Psoas muscle (tissue), 7 donors: ENCODE measurements at regions not wholly inside any gene's neighbourhood (a gene's known extent, or its start where the extent isn't known, plus 50 kb on each side); places are given as distances from the start of the nearest gene placed in this dataset.

Experiments used
- ATAC-seq, 4 donors: fragments of 200-7000 bp; cut with Tn5 transposase; one replicate each; pipeline ENCODE4 v1.9.1; 2020; ENCODE audit warnings: moderate library complexity in 3 of 4, mild to moderate bottlenecking in 2 of 4
- DNase-seq, 2 donors: peaks; one replicate each; pipeline ENCODE4 v3.0.0-alpha.2; 2020
- H3K27ac ChIP-seq: fragments of 200-600 bp; one replicate; pipeline ENCODE4 v1.8.0; 2022
- H3K27me3 ChIP-seq, 3 donors: fragments of 200-600 bp in 1 of 3; one replicate each; pipeline versions ENCODE4 v1.6.1 to v1.8.0; 2013 to 2022; ENCODE audit warnings: low read length in 2 of 3, mild to moderate bottlenecking in 2 of 3, moderate library complexity in 1 of 3; ENCODE audit not compliant: insufficient read depth in 3 of 3
- H3K36me3 ChIP-seq, 2 donors: fragments of 200-600 bp in 1 of 2; one replicate each; pipeline versions ENCODE4 v1.6.1 to v1.8.0; 2013 to 2022; ENCODE audit warnings: low read depth in 1 of 2, mild to moderate bottlenecking in 1 of 2, moderate library complexity in 1 of 2; ENCODE audit not compliant: insufficient read depth in 1 of 2
- H3K4me1 ChIP-seq: fragments of 200-600 bp; one replicate; pipeline ENCODE4 v1.8.0; 2022
- H3K4me3 ChIP-seq: fragments of 200-600 bp; one replicate; pipeline ENCODE4 v1.8.0; 2022; ENCODE audit warnings: mild to moderate bottlenecking
- H3K9me3 ChIP-seq: fragments of 200-600 bp; one replicate; pipeline ENCODE4 v1.8.0; 2022
- CTCF ChIP-seq: fragments of 200-600 bp; IDR thresholded peaks from one replicate; pipeline ENCODE4 v1.8.0; 2022; ENCODE audit warnings: antibody characterized with exemption
- WGBS, 3 donors: extraction: QIAGEN DNeasy Blood & Tissue Kit; methylation state at CpG; one replicate each; pipeline versions ENCODE4 v1.1.6 to v1.1.7; 2013; 5-methylcytosine and 5-hydroxymethylcytosine counted together
- intact Hi-C, 2 donors: fragments of 100-400 bp; cut with DNase I; formaldehyde crosslinking; loops; one replicate each; pipeline versions ENCODE4 v1.11.0 to v1.14.2; 2022
- donor health status: healthy with polysubstance abuse.
- donor health status: DM: no; HTN: no; CAD: no; lungs with moderate emphysema.
- donor health status: Bipolar disorder and iron deficiency.
- donor health status: healthy.
- donor health status: DM: yes; HTN: yes; CAD: no.
- donor health status: DM: no; HTN: no; CAD: no.
- donor health status: DM: yes; HTN: yes; CAD: no.

- ATAC-seq, result no peak
- H3K4me1 ChIP-seq, result no peaks in the 10 kb centered on the region
- H3K36me3 ChIP-seq, result no peaks in the 10 kb centered on the region
- H3K27ac ChIP-seq, result no peak overlapping the region
- H3K9me3 ChIP-seq, result no peaks in the 10 kb centered on the region
- intact Hi-C loops, result no loop called here
- H3K4me3 ChIP-seq, result no peak overlapping the region
- no peak for TF ChIP-seq CTCF
- no peak for DNase-seq
- 75 to 85% (median 77%) methylated on average over 4 of the region's 4 CpGs for WGBS, 3 donors
- peaks cover 0 to 5% (median 0%) of the 10 kb centered on the region in 3 donors for H3K27me3 ChIP-seq
Observed at GRCh38 chrX:109844986-109845385, 111.9 kb upstream of the ACSL4 start.

- TF ChIP-seq CTCF, result no peak
- 77 to 88% (median 80%) methylated on average over 4 of the region's 4 CpGs for WGBS, 3 donors
- DNase-seq (no peak), ATAC-seq (no peak)
- intact Hi-C loops, result no loop called here
- Histone ChIP-seq H3K36me3 (no peaks in the 10 kb centered on the region), H3K4me1 (no peaks in the 10 kb centered on the region), H3K4me3 (no peak overlapping the region), H3K27ac (no peak overlapping the region), H3K27me3 (peaks cover 0 to 6% (median 0%) of the 10 kb centered on the region in 3 donors), H3K9me3 (no peaks in the 10 kb centered on the region)
Observed at GRCh38 chrX:109845996-109846395, 112.9 kb upstream of the ACSL4 start.

- intact Hi-C loops, result no loop called here
- DNase-seq, result no peak
- no peak overlapping the region for H3K4me3 ChIP-seq
- H3K36me3 ChIP-seq, result no peaks in the 10 kb centered on the region
- no peaks in the 10 kb centered on the region for H3K9me3 ChIP-seq
- no peaks in the 10 kb centered on the region for H3K4me1 ChIP-seq
- 55 to 73% (median 73%) methylated on average over 5 of the region's 5 CpGs for WGBS, 3 donors
- no peak for TF ChIP-seq CTCF
- no peak overlapping the region for H3K27ac ChIP-seq
- peak in 3 of 4 donors; percentile 55 to 66 (median 60) for ATAC-seq
- H3K27me3 ChIP-seq, result peaks cover 0 to 5% (median 0%) of the 10 kb centered on the region in 3 donors
Observed at GRCh38 chrX:109847257-109848187, 114.5 kb upstream of the ACSL4 start.

GRCh38 chrX:109848461-109849050, 115.5 kb upstream of the ACSL4 start:
- Histone ChIP-seq H3K4me3 (no peak overlapping the region), H3K9me3 (no peaks in the 10 kb centered on the region), H3K27ac (no peak overlapping the region), H3K36me3 (no peaks in the 10 kb centered on the region), H3K27me3 (peaks cover 0 to 4% (median 0%) of the 10 kb centered on the region in 3 donors), H3K4me1 (no peaks in the 10 kb centered on the region)
- TF ChIP-seq CTCF, result no peak
- 31 to 48% (median 43%) methylated on average over 4 of the region's 4 CpGs for WGBS, 3 donors
- intact Hi-C loops, result no loop called here
- ATAC-seq (no peak), DNase-seq (no peak)
